CD4-positive, alpha-beta T cell (primary cell): ENCODE measurements at regions not wholly inside any gene's neighbourhood (a gene's known extent, or its start where the extent isn't known, plus 50 kb on each side); places are given as distances from the start of the nearest gene placed in this dataset.

Experiments used
- ATAC-seq: fragments of 200-7000 bp; cut with Tn5 transposase; one replicate; pipeline ENCODE4 v1.10.0; 2022; ENCODE audit warnings: mild to moderate bottlenecking; ENCODE audit not compliant: poor library complexity
- CTCF ChIA-PET: fragments of 350-600 bp; sonication (Branson Sonifier 250); formaldehyde crosslinking; loops from one replicate; lab custom pipeline; 2021; ENCODE audit warnings: antibody characterized with exemption, inconsistent platforms; lab: Charles Lee
- POLR2A ChIA-PET: fragments of 350-600 bp; sonication (Branson Sonifier 250); formaldehyde crosslinking; loops from one replicate; lab custom pipeline; 2021; ENCODE audit warnings: antibody characterized with exemption, inconsistent platforms; lab: Charles Lee
- DNase-seq, 14 experiments: peaks; one replicate each; pipeline ENCODE4 v3.0.0-alpha.2; 2013 to 2020; ENCODE audit warnings: mixed read lengths in 2 of 14
- H3K27ac ChIP-seq, 2 donors: one replicate each; pipeline versions ENCODE4 v1.5.1 to v1.7.0; 2013; ENCODE audit warnings: low read length in 2 of 2, low read depth in 1 of 2, mild to moderate bottlenecking in 1 of 2
- H3K27me3 ChIP-seq, 2 experiments: 1 replicate in 1 of 2; 2 replicates in 1 of 2; pipeline versions ENCODE4 v1.6.1 to v1.7.0; 2013; ENCODE audit warnings: low read length in 2 of 2, control low read depth in 1 of 2, mild to moderate bottlenecking in 1 of 2, moderate library complexity in 1 of 2; ENCODE audit not compliant: insufficient read depth in 2 of 2, control insufficient read depth in 1 of 2
- H3K36me3 ChIP-seq: one replicate; pipeline ENCODE4 v1.6.1; 2013; ENCODE audit warnings: low read length, control low read depth; ENCODE audit not compliant: insufficient read depth
- H3K4me1 ChIP-seq: one replicate; pipeline ENCODE4 v1.6.1; 2013; ENCODE audit warnings: low read length, control low read depth; ENCODE audit not compliant: insufficient read depth
- H3K4me3 ChIP-seq: one replicate; pipeline ENCODE4 v1.5.1; 2013; ENCODE audit warnings: mild to moderate bottlenecking, low read length, moderate library complexity
- H3K9me3 ChIP-seq, 2 experiments: 1 replicate in 1 of 2; 2 replicates in 1 of 2; pipeline versions ENCODE4 v1.6.1 to v1.7.0; 2013; ENCODE audit warnings: low read length in 2 of 2, mild to moderate bottlenecking in 2 of 2, control low read depth in 1 of 2, moderate library complexity in 1 of 2; ENCODE audit not compliant: control insufficient read depth in 1 of 2, insufficient read depth in 1 of 2
- H3K27ac Mint-ChIP-seq: one replicate; pipeline ENCODE4 v1.8.0; 2020; ENCODE audit warnings: mixed read lengths
- H3K27me3 Mint-ChIP-seq: one replicate; pipeline ENCODE4 v1.8.0; 2021; ENCODE audit warnings: mixed read lengths
- H3K36me3 Mint-ChIP-seq: one replicate; pipeline ENCODE4 v1.8.0; 2021; ENCODE audit warnings: low read depth, mixed read lengths
- H3K4me1 Mint-ChIP-seq: one replicate; pipeline ENCODE4 v1.8.0; 2021; ENCODE audit warnings: low read depth, mixed read lengths
- H3K4me3 Mint-ChIP-seq: one replicate; pipeline ENCODE4 v1.8.0; 2020; ENCODE audit warnings: mild to moderate bottlenecking, mixed read lengths
- H3K9me3 Mint-ChIP-seq: one replicate; pipeline ENCODE4 v1.8.0; 2020; ENCODE audit warnings: mixed read lengths
- intact Hi-C, 2 experiments: fragments of 100-400 bp; cut with DNase I in 1 of 2; cut with micrococcal nuclease in 1 of 2; formaldehyde crosslinking; loops; one replicate each; pipeline versions ENCODE4 v1.15.1 to v1.9.0; 2023 to 2025; cut with DNase I, micrococcal nuclease
- TF ChIP-seq, protein P1 (sequence below): fragments of 200-600 bp; IDR thresholded peaks from one replicate; pipeline ENCODE4 v1.8.0; 2022; ENCODE audit warnings: antibody characterized with exemption, mild to moderate bottlenecking

DNA sequence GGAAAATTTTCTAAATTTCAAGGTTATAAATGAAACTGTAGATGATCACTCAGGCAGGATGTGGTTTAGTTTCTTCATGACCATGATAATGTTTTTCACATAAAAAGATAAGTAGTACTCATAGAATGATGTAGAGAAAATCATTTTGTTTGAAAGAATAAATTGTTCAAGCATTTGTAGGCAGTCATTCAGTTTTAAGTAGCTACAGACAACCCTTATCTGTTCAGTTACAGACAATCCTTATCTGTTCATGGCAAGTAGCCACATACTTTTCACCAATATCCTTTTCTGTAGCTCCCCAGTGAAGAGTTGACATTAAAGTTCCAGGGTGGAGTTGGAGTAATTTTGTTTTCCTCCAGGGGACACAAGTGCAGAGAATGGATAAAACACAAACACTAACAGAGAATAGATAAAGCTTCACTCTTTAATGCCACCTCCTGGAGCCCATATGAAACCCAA is 278.1 kb upstream of the TNC start:
- H3K4me1 ChIP-seq: no peaks in the 10 kb centered on the region
- H3K4me3 ChIP-seq: no peak overlapping the region
- H3K9me3 Mint-ChIP-seq: no peaks in the 10 kb centered on the region
- ATAC-seq (no peak), DNase-seq (no peak)
- no peaks in the 10 kb centered on the region for H3K36me3 ChIP-seq
- ChIA-PET POLR2A (no interaction called here), CTCF (no interaction called here)
- intact Hi-C loops: no loop called here
- H3K27ac Mint-ChIP-seq: no peak overlapping the region
- no peak overlapping the region for H3K4me3 Mint-ChIP-seq
- H3K27me3 Mint-ChIP-seq: peaks cover 26% of the 10 kb centered on the region
- no peak overlapping the region for H3K27ac ChIP-seq
- no peaks in the 10 kb centered on the region for H3K36me3 Mint-ChIP-seq
- no peaks in the 10 kb centered on the region for H3K9me3 ChIP-seq
- H3K4me1 Mint-ChIP-seq: no peaks in the 10 kb centered on the region
- H3K27me3 ChIP-seq: no peaks in the 10 kb centered on the region
- TF ChIP-seq, protein P1, sequence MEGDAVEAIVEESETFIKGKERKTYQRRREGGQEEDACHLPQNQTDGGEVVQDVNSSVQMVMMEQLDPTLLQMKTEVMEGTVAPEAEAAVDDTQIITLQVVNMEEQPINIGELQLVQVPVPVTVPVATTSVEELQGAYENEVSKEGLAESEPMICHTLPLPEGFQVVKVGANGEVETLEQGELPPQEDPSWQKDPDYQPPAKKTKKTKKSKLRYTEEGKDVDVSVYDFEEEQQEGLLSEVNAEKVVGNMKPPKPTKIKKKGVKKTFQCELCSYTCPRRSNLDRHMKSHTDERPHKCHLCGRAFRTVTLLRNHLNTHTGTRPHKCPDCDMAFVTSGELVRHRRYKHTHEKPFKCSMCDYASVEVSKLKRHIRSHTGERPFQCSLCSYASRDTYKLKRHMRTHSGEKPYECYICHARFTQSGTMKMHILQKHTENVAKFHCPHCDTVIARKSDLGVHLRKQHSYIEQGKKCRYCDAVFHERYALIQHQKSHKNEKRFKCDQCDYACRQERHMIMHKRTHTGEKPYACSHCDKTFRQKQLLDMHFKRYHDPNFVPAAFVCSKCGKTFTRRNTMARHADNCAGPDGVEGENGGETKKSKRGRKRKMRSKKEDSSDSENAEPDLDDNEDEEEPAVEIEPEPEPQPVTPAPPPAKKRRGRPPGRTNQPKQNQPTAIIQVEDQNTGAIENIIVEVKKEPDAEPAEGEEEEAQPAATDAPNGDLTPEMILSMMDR: no peak

DNA sequence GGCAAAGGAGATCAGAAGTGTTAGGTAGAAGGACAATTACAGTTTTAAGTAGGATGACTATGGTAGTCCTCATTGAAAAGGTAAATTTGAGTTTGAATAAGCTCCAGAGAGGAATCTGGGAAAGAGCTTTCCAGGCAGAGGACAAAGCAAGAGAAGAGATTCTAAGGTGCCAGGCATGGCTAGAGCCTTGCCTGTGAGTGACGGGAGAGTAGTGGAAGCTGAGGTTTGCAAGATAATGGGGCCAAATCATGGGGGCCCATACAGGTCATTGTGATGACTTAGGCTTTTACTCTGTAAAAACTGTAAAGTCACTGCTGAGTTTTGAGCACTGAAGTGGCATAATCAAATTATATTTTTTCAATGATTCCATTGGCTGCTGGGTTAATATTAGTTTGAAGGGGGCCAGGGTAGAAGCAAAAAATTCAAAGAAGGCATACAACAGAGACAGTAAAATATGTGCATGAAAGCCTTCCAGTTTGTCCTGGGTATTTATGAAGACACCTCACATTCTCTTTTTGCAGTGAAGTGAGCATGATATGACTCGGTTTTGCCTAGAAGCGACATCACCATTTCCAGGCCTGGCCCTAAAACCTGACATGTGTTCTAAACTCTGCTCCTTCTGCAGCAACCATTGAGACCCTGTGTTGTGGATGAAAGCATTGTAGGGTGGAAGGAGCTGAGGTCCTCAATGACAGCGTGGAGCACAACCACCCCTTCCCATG is 279.8 kb upstream of the TNC start:
- intact Hi-C loops: no loop called here
- CTCF ChIA-PET: no interaction called here

DNA sequence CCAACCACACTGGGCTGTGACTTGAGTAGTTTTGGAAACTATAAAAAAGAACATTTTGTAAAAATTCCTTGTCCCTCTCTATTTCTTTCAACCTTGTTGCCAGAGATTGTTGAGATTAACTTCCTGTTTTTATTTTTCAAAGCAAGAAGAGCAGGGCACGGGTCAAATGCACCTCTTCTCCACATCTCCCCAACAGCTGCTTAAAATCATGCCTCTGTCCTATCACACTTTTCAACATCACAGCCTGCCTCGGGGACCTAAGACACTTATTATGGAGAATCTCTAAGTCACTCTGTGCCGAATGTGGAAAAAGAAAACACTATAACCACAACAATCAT is 280.3 kb upstream of the TNC start:
- ChIA-PET POLR2A (no interaction called here), CTCF (no interaction called here)
- Mint-ChIP-seq H3K27me3 (peaks cover 24% of the 10 kb centered on the region), H3K4me1 (no peaks in the 10 kb centered on the region), H3K27ac (no peak overlapping the region), H3K9me3 (no peaks in the 10 kb centered on the region), H3K36me3 (no peaks in the 10 kb centered on the region), H3K4me3 (no peak overlapping the region)
- H3K36me3 ChIP-seq: no peaks in the 10 kb centered on the region
- intact Hi-C loops: no loop called here
- ATAC-seq: no peak
- TF ChIP-seq, protein P1: no peak
- no peak overlapping the region for H3K27ac ChIP-seq
- no peak overlapping the region for H3K4me3 ChIP-seq
- H3K27me3 ChIP-seq: no peaks in the 10 kb centered on the region
- no peaks in the 10 kb centered on the region for H3K4me1 ChIP-seq
- no peak for DNase-seq
- no peaks in the 10 kb centered on the region for H3K9me3 ChIP-seq

More for the DNA sequence above, 279.8 kb upstream of the TNC start:
- no peaks in the 10 kb centered on the region for H3K4me1 Mint-ChIP-seq
- no peaks in the 10 kb centered on the region for H3K9me3 Mint-ChIP-seq
- H3K4me3 Mint-ChIP-seq: no peak overlapping the region
- TF ChIP-seq, protein P1: no peak
- no peak overlapping the region for H3K27ac ChIP-seq
- no peaks in the 10 kb centered on the region for H3K4me1 ChIP-seq
- H3K27me3 Mint-ChIP-seq: peaks cover 19% of the 10 kb centered on the region
- no peaks in the 10 kb centered on the region for H3K9me3 ChIP-seq
- H3K36me3 Mint-ChIP-seq: no peaks in the 10 kb centered on the region
- ATAC-seq (no peak), DNase-seq (no peak)
- no peaks in the 10 kb centered on the region for H3K36me3 ChIP-seq
- H3K27ac Mint-ChIP-seq: no peak overlapping the region
- H3K27me3 ChIP-seq: no peaks in the 10 kb centered on the region
- H3K4me3 ChIP-seq: no peak overlapping the region
- POLR2A ChIA-PET: no interaction called here
